Esophagus squamous epithelium (tissue), 5 donors: ENCODE measurements at regions not wholly inside any gene's neighbourhood (a gene's known extent, or its start where the extent isn't known, plus 50 kb on each side); places are given as distances from the start of the nearest gene placed in this dataset.

Experiments used
- DNase-seq: peaks from one replicate; lab custom pipeline; 2025; lab: John Stamatoyannopoulos, UW
- H3K27ac ChIP-seq, 4 donors: fragments of 200-600 bp; sonication (generic); one replicate each; pipeline ENCODE4 v1.5.1; 2016 to 2019; ENCODE audit warnings: mild to moderate bottlenecking in 1 of 4
- H3K27me3 ChIP-seq, 4 donors: fragments of 200-600 bp; sonication (generic); 1 replicate in 3 of 4; 2 replicates in 1 of 4; pipeline versions ENCODE4 v1.5.1 to v1.6.0; 2017 to 2021; ENCODE audit warnings: antibody characterized with exemption in 1 of 4
- H3K36me3 ChIP-seq, 3 donors: fragments of 200-600 bp; sonication (generic); one replicate each; pipeline ENCODE4 v1.5.1; 2016 to 2019
- H3K4me1 ChIP-seq, 3 donors: fragments of 200-600 bp; sonication (generic); one replicate each; pipeline ENCODE4 v1.5.1; 2017 to 2019
- H3K4me3 ChIP-seq, 4 donors: fragments of 200-600 bp; sonication (generic); 1 replicate in 3 of 4; 2 replicates in 1 of 4; pipeline ENCODE4 v1.5.1; 2016 to 2019; ENCODE audit warnings: mild to moderate bottlenecking in 2 of 4, moderate library complexity in 1 of 4
- H3K9me3 ChIP-seq, 3 donors: fragments of 200-600 bp; sonication (generic); one replicate each; pipeline ENCODE4 v1.5.1; 2016 to 2019
- CTCF ChIP-seq, 6 experiments: fragments of 450-650 bp in 4 of 6; fragments of 200-600 bp in 2 of 6; sonication (generic) in 2 of 6; IDR thresholded peaks; one replicate each; pipeline ENCODE4 v1.5.1; 2016 to 2019; ENCODE audit warnings: antibody characterized with exemption in 6 of 6, mild to moderate bottlenecking in 4 of 6, moderate library complexity in 4 of 6
- POLR2A ChIP-seq, 4 donors: fragments of 450-650 bp; IDR thresholded peaks; one replicate each; pipeline ENCODE4 v1.6.1; 2017; ENCODE audit warnings: antibody characterized with exemption in 4 of 4, mild to moderate bottlenecking in 4 of 4, moderate library complexity in 3 of 4
- WGBS, 2 donors: methylation state at CpG; one replicate each; pipeline ENCODE4 v1.1.5; 2018; 5-methylcytosine and 5-hydroxymethylcytosine counted together
- intact Hi-C: fragments of 100-400 bp; cut with DNase I; formaldehyde crosslinking; loops from one replicate; pipeline ENCODE4 v1.15.0; 2022
- donor health status: DM: yes; HTN: yes; CAD: no.

DNA sequence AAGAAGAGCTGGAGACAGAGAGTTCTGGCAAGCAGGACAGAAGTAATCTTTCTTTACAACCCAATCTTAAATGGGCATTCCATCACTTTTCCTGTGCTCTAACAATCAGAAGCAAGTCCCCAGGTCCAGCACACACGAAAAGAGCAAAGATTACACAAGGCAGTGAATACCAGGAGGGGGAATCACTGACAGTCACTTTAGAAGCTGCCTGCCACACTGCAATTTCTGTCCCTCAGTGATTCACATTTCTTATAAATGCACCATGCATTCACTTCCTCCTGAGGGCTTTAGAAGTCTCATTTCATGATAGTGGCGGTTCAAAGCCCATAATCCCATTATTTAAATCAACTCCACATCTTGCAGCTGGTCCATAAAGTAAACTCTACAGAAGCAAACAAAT lies 362.5 kb downstream of the POM121L12 start:
- DNase-seq, result no peak
- no peaks in the 10 kb centered on the region for H3K27me3 ChIP-seq
- TF ChIP-seq CTCF (IDR thresholded peaks at IDR 0.05) (no peak), POLR2A (IDR thresholded peaks at IDR 0.05) (no peak)
- 57 to 61% methylated on average over 2 of the region's 2 CpGs for WGBS, 2 donors
- no peaks in the 10 kb centered on the region for H3K9me3 ChIP-seq
- no peaks in the 10 kb centered on the region for H3K36me3 ChIP-seq
- no peak overlapping the region for H3K4me3 ChIP-seq
- H3K27ac ChIP-seq, result no peak overlapping the region
- intact Hi-C loops, result no loop called here
- no peaks in the 10 kb centered on the region for H3K4me1 ChIP-seq

- Histone ChIP-seq H3K4me1 (no peaks in the 10 kb centered on the region), H3K27ac (no peak overlapping the region), H3K36me3 (no peaks in the 10 kb centered on the region), H3K27me3 (no peaks in the 10 kb centered on the region), H3K4me3 (no peak overlapping the region), H3K9me3 (no peaks in the 10 kb centered on the region)
- DNase-seq, result no peak
- intact Hi-C loops, result no loop called here
- WGBS, 2 donors, result 44% methylated on average over 2 of the region's 2 CpGs
- TF ChIP-seq POLR2A (IDR thresholded peaks at IDR 0.05), result no peak
- no peak for TF ChIP-seq CTCF (IDR thresholded peaks at IDR 0.05)
Observed at GRCh38 chr7:53398566-53398965, 363.1 kb downstream of the POM121L12 start.

- TF ChIP-seq POLR2A (IDR thresholded peaks at IDR 0.05) (no peak), CTCF (IDR thresholded peaks at IDR 0.05) (no peak)
- Histone ChIP-seq H3K9me3 (no peaks in the 10 kb centered on the region), H3K4me3 (no peak overlapping the region), H3K4me1 (no peaks in the 10 kb centered on the region), H3K27me3 (no peaks in the 10 kb centered on the region), H3K36me3 (no peaks in the 10 kb centered on the region), H3K27ac (no peak overlapping the region)
- no peak for DNase-seq
- intact Hi-C loops, result no loop called here
- WGBS, 2 donors, result 74 to 77% methylated on average over 2 of the region's 2 CpGs
Observed at GRCh38 chr7:53413021-53413420, 377.6 kb downstream of the POM121L12 start.

- DNase-seq, result no peak
Observed at GRCh38 chr7:53415816-53416215, 380.4 kb downstream of the POM121L12 start.

DNA sequence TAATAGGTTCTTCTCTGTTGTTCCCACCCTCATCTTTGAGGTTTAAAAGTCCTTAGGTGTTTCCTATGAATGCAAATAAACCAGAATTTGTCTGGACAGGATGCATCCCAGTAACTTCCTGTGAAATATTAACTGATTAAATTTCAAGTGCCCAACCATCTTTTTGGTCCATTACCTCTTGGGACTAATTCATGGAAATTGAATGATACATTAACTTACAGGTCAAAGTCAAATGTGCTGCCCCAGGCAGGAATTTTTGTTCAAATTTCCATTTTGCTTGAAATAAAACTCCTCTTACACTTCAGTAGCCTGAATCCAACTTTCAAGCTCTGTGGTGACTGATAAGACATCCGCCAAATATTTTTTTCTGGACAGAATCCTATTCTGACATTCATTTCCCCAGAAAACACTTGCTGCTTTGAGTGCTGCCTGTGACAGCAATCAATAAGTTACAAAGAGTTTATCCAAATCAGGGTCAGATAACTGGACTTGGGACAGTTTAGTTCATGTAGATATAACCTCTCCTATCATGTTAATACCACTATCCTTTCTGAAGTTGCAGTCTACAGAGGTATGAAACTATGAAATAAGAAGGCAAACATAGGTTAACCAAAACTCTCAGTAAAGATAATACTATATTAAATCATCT lies 383.5 kb downstream of the POM121L12 start:
- WGBS, 2 donors, result 76 to 88% methylated on average over 1 of the region's 1 CpG
- Histone ChIP-seq H3K36me3 (no peaks in the 10 kb centered on the region), H3K4me1 (no peaks in the 10 kb centered on the region), H3K4me3 (no peak overlapping the region), H3K9me3 (no peaks in the 10 kb centered on the region), H3K27ac (no peak overlapping the region), H3K27me3 (no peaks in the 10 kb centered on the region)
- TF ChIP-seq POLR2A (IDR thresholded peaks at IDR 0.05) (no peak), CTCF (IDR thresholded peaks at IDR 0.05) (no peak)
- intact Hi-C loops, result no loop called here
- no peak for DNase-seq

More at GRCh38 chr7:53415816-53416215, 380.4 kb downstream of the POM121L12 start:
- H3K9me3 ChIP-seq, result no peaks in the 10 kb centered on the region
- H3K4me1 ChIP-seq, result no peaks in the 10 kb centered on the region
- TF ChIP-seq POLR2A (IDR thresholded peaks at IDR 0.05) (no peak), CTCF (IDR thresholded peaks at IDR 0.05) (no peak)
- H3K27ac ChIP-seq, result no peak overlapping the region
- intact Hi-C loops, result no loop called here
- no peaks in the 10 kb centered on the region for H3K36me3 ChIP-seq
- 89 to 90% methylated on average over 2 of the region's 2 CpGs for WGBS, 2 donors
- H3K4me3 ChIP-seq, result no peak overlapping the region
- no peaks in the 10 kb centered on the region for H3K27me3 ChIP-seq
